Mesendoderm (in vitro differentiated cells): ENCODE measurements at regions not wholly inside any gene's neighbourhood (a gene's known extent, or its start where the extent isn't known, plus 50 kb on each side); places are given as distances from the start of the nearest gene placed in this dataset.

ENCODE experiments used
- DNase-seq: peaks from one replicate; pipeline ENCODE4 v3.0.0; 2013
- H2AK5ac ChIP-seq: 2 replicates; pipeline ENCODE4 v1.6.1; 2013; ENCODE audit warnings: low read length, inconsistent platforms
- H2BK120ac ChIP-seq: 2 replicates; pipeline ENCODE4 v1.6.1; 2013; ENCODE audit warnings: low read depth, mild to moderate bottlenecking, low read length, moderate library complexity, mixed read lengths
- H2BK15ac ChIP-seq: replicated peaks from 2 replicates; pipeline ENCODE4 v1.6.1; 2013; ENCODE audit warnings: low read depth, mild to moderate bottlenecking, moderate library complexity
- H2BK5ac ChIP-seq: 2 replicates; pipeline ENCODE4 v1.6.1; 2013; ENCODE audit warnings: low read length, inconsistent platforms
- H3K18ac ChIP-seq: 2 replicates; pipeline ENCODE4 v1.6.1; 2013; ENCODE audit warnings: mild to moderate bottlenecking, low read length, mixed read lengths
- H3K23ac ChIP-seq: one replicate; pipeline ENCODE4 v1.6.1; 2013; ENCODE audit warnings: low read length
- H3K27ac ChIP-seq: 2 replicates; pipeline ENCODE4 v1.5.1; 2013; ENCODE audit warnings: low read depth, mild to moderate bottlenecking, inconsistent platforms, low read length, moderate library complexity
- H3K27me3 ChIP-seq: 2 replicates; pipeline ENCODE4 v1.6.1; 2013; ENCODE audit warnings: low read length, control low read depth, mild to moderate bottlenecking, inconsistent platforms; ENCODE audit not compliant: insufficient read depth, poor library complexity
- H3K36me3 ChIP-seq: 2 replicates; pipeline ENCODE4 v1.6.1; 2013; ENCODE audit warnings: low read length, inconsistent platforms; ENCODE audit not compliant: control insufficient read depth, insufficient read depth
- H3K4ac ChIP-seq: one replicate; pipeline ENCODE4 v1.6.1; 2013; ENCODE audit warnings: low read depth, mild to moderate bottlenecking, low read length, moderate library complexity
- H3K4me1 ChIP-seq: 2 replicates; pipeline ENCODE4 v1.6.1; 2013; ENCODE audit warnings: low read depth, low read length, inconsistent platforms; ENCODE audit not compliant: control insufficient read depth
- H3K4me2 ChIP-seq: 2 replicates; pipeline ENCODE4 v1.6.1; 2013; ENCODE audit warnings: low read length
- H3K4me3 ChIP-seq: 2 replicates; pipeline ENCODE4 v1.5.1; 2013; ENCODE audit warnings: mild to moderate bottlenecking, low read length
- H3K56ac ChIP-seq: one replicate; pipeline ENCODE4 v1.6.1; 2013; ENCODE audit warnings: low read length
- H3K79me1 ChIP-seq: 2 replicates; pipeline ENCODE4 v1.6.1; 2013; ENCODE audit warnings: low read length, inconsistent platforms
- H3K79me2 ChIP-seq: 2 replicates; pipeline ENCODE4 v1.6.1; 2013; ENCODE audit warnings: mild to moderate bottlenecking, low read length; ENCODE audit not compliant: control insufficient read depth, insufficient read depth
- H3K9ac ChIP-seq: 2 replicates; pipeline ENCODE4 v1.6.1; 2013; ENCODE audit warnings: low read length, inconsistent platforms
- H4K5ac ChIP-seq: one replicate; pipeline ENCODE4 v1.6.1; 2013; ENCODE audit warnings: low read length
- H4K8ac ChIP-seq: one replicate; pipeline ENCODE4 v1.6.1; 2013; ENCODE audit warnings: low read depth, mild to moderate bottlenecking, control low read depth, low read length, moderate library complexity
- WGBS: extraction: QIAGEN DNeasy Blood & Tissue Kit; methylation state at CpG from one replicate; pipeline ENCODE4 v1.1.7; 2013; ENCODE audit warnings: low lambda C conversion rate, missing lambda C conversion rate; ENCODE audit not compliant: insufficient coverage; ENCODE audit errors: extremely low coverage; 5-methylcytosine and 5-hydroxymethylcytosine counted together

GRCh38 chr21:35340273-35340672, 291.2 kb upstream of the RUNX1 start:
- WGBS, result no CpG with 5 or more reads among the region's 2 CpGs
- H3K36me3 ChIP-seq, result no peaks in the 10 kb centered on the region
- no peak overlapping the region for H3K4me2 ChIP-seq
- DNase-seq, result peak; percentile 16
- no peaks in the 10 kb centered on the region for H3K79me2 ChIP-seq
- H2AK5ac ChIP-seq, result no peak overlapping the region
- no peak overlapping the region for H2BK120ac ChIP-seq
- no peak overlapping the region for H3K23ac ChIP-seq
- H4K5ac ChIP-seq, result no peak overlapping the region
- no peak overlapping the region for H3K56ac ChIP-seq
- H3K79me1 ChIP-seq, result no peaks in the 10 kb centered on the region
- no peak overlapping the region for H4K8ac ChIP-seq
- no peak overlapping the region for H3K27ac ChIP-seq
- no peak overlapping the region for H2BK15ac ChIP-seq
- H3K9ac ChIP-seq, result no peak overlapping the region
- no peaks in the 10 kb centered on the region for H3K4me1 ChIP-seq
- H3K4me3 ChIP-seq, result no peak overlapping the region
- no peaks in the 10 kb centered on the region for H3K27me3 ChIP-seq
- H3K4ac ChIP-seq, result no peak overlapping the region
- H3K18ac ChIP-seq, result no peak overlapping the region
- no peak overlapping the region for H2BK5ac ChIP-seq

- H3K4ac ChIP-seq, result no peak overlapping the region
- H2BK120ac ChIP-seq, result no peak overlapping the region
- H3K27ac ChIP-seq, result no peak overlapping the region
- H4K5ac ChIP-seq, result no peak overlapping the region
- no peaks in the 10 kb centered on the region for H3K4me1 ChIP-seq
- H2BK15ac ChIP-seq, result no peak overlapping the region
- H2BK5ac ChIP-seq, result no peak overlapping the region
- H3K79me1 ChIP-seq, result no peaks in the 10 kb centered on the region
- no peak overlapping the region for H3K23ac ChIP-seq
- H3K36me3 ChIP-seq, result no peaks in the 10 kb centered on the region
- no peak overlapping the region for H3K9ac ChIP-seq
- no peaks in the 10 kb centered on the region for H3K79me2 ChIP-seq
- H4K8ac ChIP-seq, result no peak overlapping the region
- H3K4me2 ChIP-seq, result no peak overlapping the region
- no peak for DNase-seq
- H3K4me3 ChIP-seq, result no peak overlapping the region
- no peaks in the 10 kb centered on the region for H3K27me3 ChIP-seq
- no CpG with 5 or more reads among the region's 6 CpGs for WGBS
- H2AK5ac ChIP-seq, result no peak overlapping the region
- H3K56ac ChIP-seq, result no peak overlapping the region
- no peak overlapping the region for H3K18ac ChIP-seq
Measured at GRCh38 chr21:35338881-35339632, 290.0 kb upstream of the RUNX1 start.

GRCh38 chr21:35338281-35338680, 289.2 kb upstream of the RUNX1 start:
- no peaks in the 10 kb centered on the region for H3K79me2 ChIP-seq
- DNase-seq, result peak; percentile 28
- no peak overlapping the region for H4K8ac ChIP-seq
- no CpG with 5 or more reads among the region's 1 CpG for WGBS
- no peak overlapping the region for H3K56ac ChIP-seq
- H2BK5ac ChIP-seq, result no peak overlapping the region
- no peak overlapping the region for H3K9ac ChIP-seq
- no peaks in the 10 kb centered on the region for H3K4me1 ChIP-seq
- no peak overlapping the region for H3K23ac ChIP-seq
- H3K79me1 ChIP-seq, result no peaks in the 10 kb centered on the region
- H3K27ac ChIP-seq, result no peak overlapping the region
- no peak overlapping the region for H3K18ac ChIP-seq
- no peak overlapping the region for H2BK15ac ChIP-seq
- no peak overlapping the region for H2BK120ac ChIP-seq
- H3K4me3 ChIP-seq, result no peak overlapping the region
- no peak overlapping the region for H4K5ac ChIP-seq
- H3K4me2 ChIP-seq, result no peak overlapping the region
- H3K36me3 ChIP-seq, result no peaks in the 10 kb centered on the region
- H3K4ac ChIP-seq, result no peak overlapping the region
- H3K27me3 ChIP-seq, result no peaks in the 10 kb centered on the region
- H2AK5ac ChIP-seq, result no peak overlapping the region

- no peak for DNase-seq
- H3K56ac ChIP-seq, result no peak overlapping the region
- no peak overlapping the region for H3K18ac ChIP-seq
- no peak overlapping the region for H2BK15ac ChIP-seq
- no peak overlapping the region for H3K9ac ChIP-seq
- H3K23ac ChIP-seq, result no peak overlapping the region
- no peak overlapping the region for H2AK5ac ChIP-seq
- H3K36me3 ChIP-seq, result no peaks in the 10 kb centered on the region
- H2BK5ac ChIP-seq, result no peak overlapping the region
- no peak overlapping the region for H4K5ac ChIP-seq
- no peaks in the 10 kb centered on the region for H3K4me1 ChIP-seq
- H3K27me3 ChIP-seq, result no peaks in the 10 kb centered on the region
- no peaks in the 10 kb centered on the region for H3K79me1 ChIP-seq
- H3K4ac ChIP-seq, result no peak overlapping the region
- WGBS, result no CpG with 5 or more reads among the region's 7 CpGs
- no peak overlapping the region for H3K27ac ChIP-seq
- H3K4me2 ChIP-seq, result no peak overlapping the region
- H3K79me2 ChIP-seq, result no peaks in the 10 kb centered on the region
- H2BK120ac ChIP-seq, result no peak overlapping the region
- no peak overlapping the region for H4K8ac ChIP-seq
- no peak overlapping the region for H3K4me3 ChIP-seq
Measured at GRCh38 chr21:35337573-35337972, 288.5 kb upstream of the RUNX1 start.

- no peak overlapping the region for H4K5ac ChIP-seq
- H3K36me3 ChIP-seq, result no peaks in the 10 kb centered on the region
- no peak overlapping the region for H2BK5ac ChIP-seq
- no peak overlapping the region for H2AK5ac ChIP-seq
- no peak overlapping the region for H3K23ac ChIP-seq
- H3K4me3 ChIP-seq, result no peak overlapping the region
- no peak overlapping the region for H3K56ac ChIP-seq
- H3K18ac ChIP-seq, result no peak overlapping the region
- WGBS, result no CpG with 5 or more reads among the region's 2 CpGs
- no peak overlapping the region for H2BK120ac ChIP-seq
- H3K27ac ChIP-seq, result no peak overlapping the region
- H3K9ac ChIP-seq, result no peak overlapping the region
- no peak overlapping the region for H3K4me2 ChIP-seq
- H2BK15ac ChIP-seq, result no peak overlapping the region
- H3K4ac ChIP-seq, result no peak overlapping the region
- no peaks in the 10 kb centered on the region for H3K27me3 ChIP-seq
- no peak overlapping the region for H4K8ac ChIP-seq
- no peak for DNase-seq
- H3K79me1 ChIP-seq, result no peaks in the 10 kb centered on the region
- no peaks in the 10 kb centered on the region for H3K79me2 ChIP-seq
- H3K4me1 ChIP-seq, result no peaks in the 10 kb centered on the region
Measured at GRCh38 chr21:35336534-35336933, 287.4 kb upstream of the RUNX1 start.

- no peak overlapping the region for H4K8ac ChIP-seq
- no peak for DNase-seq
- H2BK5ac ChIP-seq, result no peak overlapping the region
- no peak overlapping the region for H3K4me3 ChIP-seq
- no peak overlapping the region for H3K4ac ChIP-seq
- H3K79me2 ChIP-seq, result no peaks in the 10 kb centered on the region
- H3K36me3 ChIP-seq, result no peaks in the 10 kb centered on the region
- no peak overlapping the region for H4K5ac ChIP-seq
- H3K4me2 ChIP-seq, result no peak overlapping the region
- H3K9ac ChIP-seq, result no peak overlapping the region
- no CpG with 5 or more reads among the region's 3 CpGs for WGBS
- H3K56ac ChIP-seq, result no peak overlapping the region
- no peak overlapping the region for H3K18ac ChIP-seq
- no peak overlapping the region for H2BK15ac ChIP-seq
- H3K4me1 ChIP-seq, result no peaks in the 10 kb centered on the region
- no peak overlapping the region for H3K23ac ChIP-seq
- no peak overlapping the region for H2AK5ac ChIP-seq
- H3K27ac ChIP-seq, result no peak overlapping the region
- H3K79me1 ChIP-seq, result no peaks in the 10 kb centered on the region
- H3K27me3 ChIP-seq, result no peaks in the 10 kb centered on the region
- no peak overlapping the region for H2BK120ac ChIP-seq
Measured at GRCh38 chr21:35335951-35336446, 286.9 kb upstream of the RUNX1 start.
